ENCODE measurements at regions not wholly inside any gene's neighbourhood (a gene's known extent, or its start where the extent isn't known, plus 50 kb on each side); places are given as distances from the start of the nearest gene placed in this dataset.

- ATAC-seq (no peak), DNase-seq (no peak)
- TF ChIP-seq POLR2A (IDR thresholded peaks at IDR 0.05) (no peak), CTCF (IDR thresholded peaks at IDR 0.05) (no peak)
- Histone ChIP-seq H3K9me3 (no peaks in the 10 kb centered on the region), H3K27ac (no peak overlapping the region), H3K27me3 (no peaks in the 10 kb centered on the region), H3K4me3 (no peak overlapping the region), H3K36me3 (replicated peaks in 1 of 2; ENCODE audit: insufficient read depth in 1 of 2, low read depth in 2 of 2) (no peaks in the 10 kb centered on the region), H3K4me1 (no peaks in the 10 kb centered on the region)
- intact Hi-C loops (cut with DNase I) = no loop called here
- 84 to 86% methylated on average over 3 of the region's 3 CpGs for WGBS, 2 donors
These were observed 491.8 kb downstream of the SQOR start for GRCh38 chr15:46126581-46126980.

DNA sequence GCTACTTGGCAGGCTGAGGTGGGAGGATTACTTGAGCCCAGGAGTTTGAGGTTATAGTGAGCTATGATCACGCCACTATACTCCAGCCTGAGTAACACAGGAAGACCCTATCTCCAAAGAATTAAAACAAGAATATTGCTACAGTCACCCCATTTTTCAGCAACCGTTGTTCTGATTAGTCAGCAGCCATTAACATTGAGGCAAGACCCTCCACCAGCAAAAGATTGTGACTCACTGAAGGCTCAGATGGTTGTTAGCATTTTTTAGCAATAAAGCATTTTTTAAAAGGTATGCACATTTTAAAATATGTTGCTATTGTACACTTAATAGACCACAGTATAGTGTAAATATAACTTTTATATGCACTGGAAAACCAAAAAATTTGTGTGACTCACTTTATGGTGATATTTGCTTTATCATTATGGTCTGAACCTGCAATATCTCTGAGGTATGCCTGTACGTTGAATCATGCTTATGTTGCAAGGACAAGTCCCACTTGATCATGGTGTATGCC is 492.6 kb downstream of the SQOR start:
- H3K27me3 ChIP-seq = no peaks in the 10 kb centered on the region
- DNase-seq (no peak), ATAC-seq (no peak)
- H3K4me3 ChIP-seq = no peak overlapping the region
- intact Hi-C loops (cut with DNase I) = no loop called here
- H3K9me3 ChIP-seq = no peaks in the 10 kb centered on the region
- H3K27ac ChIP-seq = no peak overlapping the region
- TF ChIP-seq POLR2A (IDR thresholded peaks at IDR 0.05) (no peak), CTCF (IDR thresholded peaks at IDR 0.05) (no peak)
- no peaks in the 10 kb centered on the region for H3K4me1 ChIP-seq
- WGBS, 2 donors = 64 to 84% methylated on average over 3 of the region's 3 CpGs
- H3K36me3 ChIP-seq (replicated peaks in 1 of 2; ENCODE audit: insufficient read depth in 1 of 2, low read depth in 2 of 2) = no peaks in the 10 kb centered on the region

GRCh38 chr15:46129145-46129544 is 494.3 kb downstream of the SQOR start:
- no peak overlapping the region for H3K4me3 ChIP-seq

GRCh38 chr15:46131876-46132275 is 497.0 kb downstream of the SQOR start:
- Histone ChIP-seq H3K4me1 (no peaks in the 10 kb centered on the region), H3K9me3 (no peaks in the 10 kb centered on the region), H3K27ac (no peak overlapping the region), H3K27me3 (no peaks in the 10 kb centered on the region), H3K4me3 (no peak overlapping the region), H3K36me3 (replicated peaks in 1 of 2; ENCODE audit: insufficient read depth in 1 of 2, low read depth in 2 of 2) (no peaks in the 10 kb centered on the region)
- DNase-seq (no peak), ATAC-seq (no peak)
- WGBS, 2 donors = 85 to 100% methylated on average over 6 of the region's 6 CpGs
- TF ChIP-seq CTCF (IDR thresholded peaks at IDR 0.05) = no peak
- no peak for TF ChIP-seq POLR2A (IDR thresholded peaks at IDR 0.05)
- intact Hi-C loops (cut with DNase I) = no loop called here

More at GRCh38 chr15:46129145-46129544, 494.3 kb downstream of the SQOR start:
- no peaks in the 10 kb centered on the region for H3K27me3 ChIP-seq
- DNase-seq (no peak), ATAC-seq (no peak)
- H3K4me1 ChIP-seq = no peaks in the 10 kb centered on the region
- WGBS, 2 donors = 79 to 87% methylated on average over 1 of the region's 1 CpG
- no peaks in the 10 kb centered on the region for H3K9me3 ChIP-seq
- H3K27ac ChIP-seq = no peak overlapping the region
- H3K36me3 ChIP-seq (replicated peaks in 1 of 2; ENCODE audit: insufficient read depth in 1 of 2, low read depth in 2 of 2) = no peaks in the 10 kb centered on the region
- intact Hi-C loops (cut with DNase I) = no loop called here
- no peak for TF ChIP-seq POLR2A (IDR thresholded peaks at IDR 0.05)
- no peak for TF ChIP-seq CTCF (IDR thresholded peaks at IDR 0.05)

GRCh38 chr15:46137443-46137842 is 502.6 kb downstream of the SQOR start:
- whole genome bisulfite sequencing, 2 donors = 31 to 33% methylated on average over 2 of the region's 2 CpGs
- Histone ChIP-seq H3K27me3 (no peaks in the 10 kb centered on the region), H3K4me1 (no peaks in the 10 kb centered on the region), H3K27ac (no peak overlapping the region), H3K36me3 (replicated peaks in 1 of 2; ENCODE audit: insufficient read depth in 1 of 2, low read depth in 2 of 2) (no peaks in the 10 kb centered on the region), H3K4me3 (no peak overlapping the region), H3K9me3 (no peaks in the 10 kb centered on the region)
- intact Hi-C loops (cut with DNase I) = no loop called here
- TF ChIP-seq POLR2A (IDR thresholded peaks at IDR 0.05) (no peak), CTCF (IDR thresholded peaks at IDR 0.05) (no peak)
- no peak for DNase-seq
- ATAC-seq = no peak

All from body of pancreas (tissue), 4 donors.